ENCODE measurements at regions not wholly inside any gene's neighbourhood (a gene's known extent, or its start where the extent isn't known, plus 50 kb on each side); places are given as distances from the start of the nearest gene placed in this dataset.

DNA sequence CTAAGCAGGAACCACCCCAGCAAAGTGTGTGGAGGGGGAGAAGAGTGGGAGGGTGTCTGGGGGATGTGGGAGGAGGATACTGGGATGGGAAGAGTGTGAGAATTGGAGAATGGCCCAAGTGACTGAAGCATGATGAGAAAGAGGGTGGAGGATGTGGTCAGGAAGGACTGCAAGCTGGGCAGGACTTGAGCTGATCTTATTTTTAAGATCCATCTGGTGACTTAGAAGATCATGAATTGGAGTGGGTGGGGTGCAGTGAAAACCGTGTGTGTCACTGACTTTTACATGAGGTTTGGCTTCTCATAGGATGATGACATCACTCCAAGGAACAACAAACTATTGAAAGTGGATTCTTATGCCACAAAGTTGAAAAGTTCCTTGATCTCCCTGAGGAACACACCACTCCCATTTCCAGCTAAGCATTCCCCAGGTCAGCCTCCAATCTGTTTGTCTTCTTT lies 287.5 kb downstream of the GALC start:
- DNase-seq (ENCODE audit: low read depth), result no peak
- H3K4me3 ChIP-seq (ENCODE audit: low read depth, low read length), result no peak overlapping the region
- TF ChIP-seq CTCF (conservative IDR thresholded peaks at IDR 0.05; ENCODE audit: low read depth, low read length), result no peak

GRCh38 chr14:87698481-87698880 lies 294.5 kb downstream of the GALC start:
- DNase-seq (ENCODE audit: low read depth), result no peak
- no peak for TF ChIP-seq CTCF (conservative IDR thresholded peaks at IDR 0.05; ENCODE audit: low read depth, low read length)
- H3K4me3 ChIP-seq (ENCODE audit: low read depth, low read length), result no peak overlapping the region

GRCh38 chr14:87696485-87696884 lies 296.5 kb downstream of the GALC start:
- no peak for DNase-seq (ENCODE audit: low read depth)
- no peak overlapping the region for H3K4me3 ChIP-seq (ENCODE audit: low read depth, low read length)
- no peak for TF ChIP-seq CTCF (conservative IDR thresholded peaks at IDR 0.05; ENCODE audit: low read depth, low read length)

DNA sequence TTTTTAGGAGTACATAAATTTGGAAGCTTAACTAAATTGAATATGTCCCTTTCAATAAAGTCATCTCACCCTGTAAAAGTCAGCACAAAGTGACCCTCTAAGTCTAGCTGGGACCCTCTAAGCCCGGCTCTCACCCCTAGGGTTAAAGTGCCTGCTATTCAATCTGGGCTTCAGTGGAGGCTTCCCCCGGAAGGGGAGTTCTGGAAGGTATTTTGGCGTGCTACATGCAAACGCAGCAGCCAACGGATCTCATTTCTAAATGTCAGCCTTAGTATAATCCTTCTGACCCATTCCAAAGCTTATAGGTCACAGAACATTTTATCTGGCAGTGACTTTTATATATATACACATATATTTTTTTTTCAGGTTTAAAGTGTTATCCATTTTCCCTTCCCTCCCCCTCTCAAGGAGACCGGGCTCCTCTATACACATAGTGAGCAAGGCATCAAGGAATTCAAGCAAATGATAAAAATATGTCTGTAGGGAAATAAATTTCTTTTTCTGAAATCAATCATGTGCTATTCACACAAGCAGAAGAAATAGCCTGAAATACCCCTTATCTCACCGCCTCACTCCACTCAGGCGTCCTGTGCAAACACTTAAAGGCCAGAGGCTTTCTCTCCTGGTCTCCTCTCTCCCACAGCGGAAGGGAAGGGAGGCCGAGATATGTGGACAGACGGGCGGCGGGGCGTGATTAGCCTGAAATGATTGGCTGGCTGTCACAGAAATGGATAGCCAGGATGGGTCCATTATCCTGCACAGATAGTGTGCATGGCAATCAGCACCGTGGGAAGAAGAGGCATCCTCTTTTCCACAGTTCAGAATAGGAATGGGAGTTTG lies 301.7 kb downstream of the GALC start:
- no peak overlapping the region for H3K4me3 ChIP-seq (ENCODE audit: low read depth, low read length)
- no peak for DNase-seq (ENCODE audit: low read depth)
- TF ChIP-seq CTCF (conservative IDR thresholded peaks at IDR 0.05; ENCODE audit: low read depth, low read length), result no peak

DNA sequence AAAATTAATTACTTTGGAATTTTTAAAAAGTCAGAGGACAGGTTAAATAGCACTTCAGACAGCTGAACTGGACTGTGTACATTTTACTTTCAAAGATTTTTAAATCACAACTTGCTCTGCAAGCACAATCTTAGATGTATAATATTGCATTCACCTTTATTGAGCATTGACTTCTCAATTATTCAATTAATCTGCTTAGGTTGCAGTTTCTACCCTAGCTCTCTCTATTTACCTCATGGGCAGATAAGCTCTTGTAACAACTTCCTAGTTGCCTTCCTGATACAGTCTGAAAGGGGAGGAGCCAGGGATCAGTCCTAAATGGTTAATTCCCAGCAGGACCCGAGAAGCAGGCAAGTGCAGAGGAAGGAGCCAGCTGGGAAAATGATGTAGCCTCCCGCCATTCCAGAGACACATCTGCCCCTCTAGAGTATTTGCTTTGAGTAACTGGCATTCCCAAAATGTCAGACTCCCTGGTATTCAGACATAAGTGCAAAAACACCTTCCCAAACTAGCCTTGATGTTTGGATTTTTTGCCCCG lies 302.8 kb downstream of the GALC start:
- no peak for TF ChIP-seq CTCF (conservative IDR thresholded peaks at IDR 0.05; ENCODE audit: low read depth, low read length)
- no peak for DNase-seq (ENCODE audit: low read depth)
- H3K4me3 ChIP-seq (ENCODE audit: low read depth, low read length), result no peak overlapping the region

DNA sequence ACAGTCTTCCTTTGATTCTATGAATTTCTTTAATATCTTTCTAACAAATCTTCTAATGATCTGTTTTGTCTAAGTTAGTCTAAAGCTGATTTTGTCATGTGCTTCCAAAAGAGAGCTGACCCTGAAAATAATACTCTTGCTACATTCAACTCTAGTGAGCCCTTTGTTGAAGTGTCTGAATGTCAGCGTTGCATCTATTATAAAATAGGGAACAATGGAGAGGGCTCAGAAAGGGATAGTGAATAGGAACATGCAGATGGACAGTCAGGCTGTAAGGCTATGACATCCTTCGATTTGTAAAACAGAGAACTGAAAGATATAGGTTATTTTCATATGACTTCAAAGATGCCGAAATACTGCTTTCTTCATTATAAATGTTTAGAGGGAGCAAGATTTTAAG lies 304.5 kb downstream of the GALC start:
- H3K4me3 ChIP-seq (ENCODE audit: low read depth, low read length), result no peak overlapping the region
- DNase-seq (ENCODE audit: low read depth), result no peak
- no peak for TF ChIP-seq CTCF (conservative IDR thresholded peaks at IDR 0.05; ENCODE audit: low read depth, low read length)

DNA sequence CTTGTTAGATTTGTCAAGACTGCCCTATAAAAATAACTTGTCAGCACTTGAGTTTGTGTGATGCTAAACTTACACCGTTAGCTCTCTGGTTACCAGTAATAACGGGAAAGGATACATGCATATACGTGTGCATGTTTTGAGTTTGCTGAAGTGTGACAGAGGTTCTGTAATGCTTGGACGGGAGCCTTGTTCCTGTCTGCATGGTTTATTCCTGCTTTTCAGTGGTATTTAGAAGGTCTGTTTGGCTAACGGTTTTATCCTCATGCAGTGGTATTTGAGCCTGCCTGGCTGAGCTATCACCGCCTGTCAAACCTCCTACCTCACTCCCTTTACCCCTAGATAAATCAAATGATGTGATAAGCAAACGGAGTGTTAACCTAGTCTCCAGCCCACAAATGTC lies 305.6 kb downstream of the GALC start:
- DNase-seq (ENCODE audit: low read depth), result no peak
- H3K4me3 ChIP-seq (ENCODE audit: low read depth, low read length), result no peak overlapping the region
- TF ChIP-seq CTCF (conservative IDR thresholded peaks at IDR 0.05; ENCODE audit: low read depth, low read length), result no peak
